ENCODE measurements at regions not wholly inside any gene's neighbourhood (a gene's known extent, or its start where the extent isn't known, plus 50 kb on each side); places are given as distances from the start of the nearest gene placed in this dataset.

- H3K36me3 ChIP-seq (ENCODE audit: low read depth) = no peaks in the 10 kb centered on the region
- DNase-seq = no peak
- H3K79me2 ChIP-seq (ENCODE audit: insufficient read depth) = no peaks in the 10 kb centered on the region
- H3K27me3 ChIP-seq (replicated peaks; ENCODE audit: insufficient read depth) = no peaks in the 10 kb centered on the region
- no peak overlapping the region for H3K9ac ChIP-seq
- H3K9me2 ChIP-seq (ENCODE audit: insufficient read depth) = no peaks in the 10 kb centered on the region
- no peak overlapping the region for H3K4me2 ChIP-seq (ENCODE audit: unreplicated experiment)
- no peaks in the 10 kb centered on the region for H3K4me1 ChIP-seq (ENCODE audit: insufficient read depth)
- no peaks in the 10 kb centered on the region for H4K20me1 ChIP-seq (ENCODE audit: insufficient read depth)
- TF ChIP-seq EZH2phosphoT487 (IDR thresholded peaks at IDR 0.05; ENCODE audit: insufficient read depth, low read depth) = no peak
- no peak for TF ChIP-seq EZH2 (IDR thresholded peaks at IDR 0.05; ENCODE audit: insufficient read depth, poor library complexity, severe bottlenecking)
- no peaks in the 10 kb centered on the region for H3F3A ChIP-seq (ENCODE audit: insufficient read depth)
- H3K4me3 ChIP-seq = no peak overlapping the region
- H3K9me3 ChIP-seq (ENCODE audit: low read depth) = no peaks in the 10 kb centered on the region
- 0 out of 2 replicates have a peak overlapping the region, but pooled peaks have one; percentile 6 for H2AFZ ChIP-seq
- in situ Hi-C loops (cut with MboI) = no loop called here
- H3K27ac ChIP-seq = no peak overlapping the region
- 78 to 85% methylated on average over 3 of the region's 3 CpGs for WGBS, 2 experiments (ENCODE audit: low coverage in 1 of 2, low lambda C conversion rate in 2 of 2, missing lambda C conversion rate in 2 of 2)
These were observed 116.9 kb upstream of the PALMD start for GRCh38 chr1:99529002-99529401.

- no peak for TF ChIP-seq EZH2 (IDR thresholded peaks at IDR 0.05; ENCODE audit: insufficient read depth, poor library complexity, severe bottlenecking)
- TF ChIP-seq EZH2phosphoT487 (IDR thresholded peaks at IDR 0.05; ENCODE audit: insufficient read depth, low read depth) = no peak
- in situ Hi-C loops (cut with MboI) = no loop called here
These were observed 114.2 kb upstream of the PALMD start for GRCh38 chr1:99531578-99532275.

GRCh38 chr1:99532276-99532580, 113.7 kb upstream of the PALMD start:
- Histone ChIP-seq H3K36me3 (ENCODE audit: low read depth) (no peaks in the 10 kb centered on the region), H3K27ac (no peak overlapping the region), H3K27me3 (replicated peaks; ENCODE audit: insufficient read depth) (no peaks in the 10 kb centered on the region), H3K9ac (no peak overlapping the region), H3K79me2 (ENCODE audit: insufficient read depth) (no peaks in the 10 kb centered on the region), H2AFZ (no peak overlapping the region), H3K9me3 (ENCODE audit: low read depth) (no peaks in the 10 kb centered on the region), H3F3A (ENCODE audit: insufficient read depth) (no peaks in the 10 kb centered on the region), H3K4me2 (ENCODE audit: unreplicated experiment) (no peak overlapping the region), H3K4me1 (ENCODE audit: insufficient read depth) (no peaks in the 10 kb centered on the region), H3K4me3 (no peak overlapping the region), H4K20me1 (ENCODE audit: insufficient read depth) (no peaks in the 10 kb centered on the region), H3K9me2 (ENCODE audit: insufficient read depth) (no peaks in the 10 kb centered on the region)
- TF ChIP-seq EZH2 (IDR thresholded peaks at IDR 0.05; ENCODE audit: insufficient read depth, poor library complexity, severe bottlenecking) (no peak), EZH2phosphoT487 (IDR thresholded peaks at IDR 0.05; ENCODE audit: insufficient read depth, low read depth) (no peak)
- 10 to 20% methylated on average over 1 of the region's 1 CpG for WGBS, 2 experiments (ENCODE audit: low coverage in 1 of 2, low lambda C conversion rate in 2 of 2, missing lambda C conversion rate in 2 of 2)
- in situ Hi-C loops (cut with MboI) = no loop called here
- no peak for DNase-seq

More at GRCh38 chr1:99531578-99532275, 114.2 kb upstream of the PALMD start:
- no peaks in the 10 kb centered on the region for H3K36me3 ChIP-seq (ENCODE audit: low read depth)
- H3K79me2 ChIP-seq (ENCODE audit: insufficient read depth) = no peaks in the 10 kb centered on the region
- H3K4me2 ChIP-seq (ENCODE audit: unreplicated experiment) = no peak overlapping the region
- DNase-seq = no peak
- H4K20me1 ChIP-seq (ENCODE audit: insufficient read depth) = no peaks in the 10 kb centered on the region
- H3K4me1 ChIP-seq (ENCODE audit: insufficient read depth) = no peaks in the 10 kb centered on the region
- 84 to 87% methylated on average over 5 of the region's 5 CpGs for WGBS, 2 experiments (ENCODE audit: low coverage in 1 of 2, low lambda C conversion rate in 2 of 2, missing lambda C conversion rate in 2 of 2)
- no peaks in the 10 kb centered on the region for H3K9me2 ChIP-seq (ENCODE audit: insufficient read depth)
- no peak overlapping the region; the same call in 1 of the 2 replicates for H2AFZ ChIP-seq
- H3K4me3 ChIP-seq = no peak overlapping the region
- H3K9me3 ChIP-seq (ENCODE audit: low read depth) = no peaks in the 10 kb centered on the region
- H3K27me3 ChIP-seq (replicated peaks; ENCODE audit: insufficient read depth) = no peaks in the 10 kb centered on the region
- H3K9ac ChIP-seq = no peak overlapping the region
- no peak overlapping the region for H3K27ac ChIP-seq
- no peaks in the 10 kb centered on the region for H3F3A ChIP-seq (ENCODE audit: insufficient read depth)

GRCh38 chr1:99533909-99534637, 111.8 kb upstream of the PALMD start:
- WGBS, 2 experiments (ENCODE audit: low coverage in 1 of 2, low lambda C conversion rate in 2 of 2, missing lambda C conversion rate in 2 of 2) = 74 to 75% methylated on average over 9 of the region's 9 CpGs
- DNase-seq = no peak
- in situ Hi-C loops (cut with MboI) = no loop called here

More at GRCh38 chr1:99533909-99534637, 111.8 kb upstream of the PALMD start:
- no peak overlapping the region for H2AFZ ChIP-seq
- no peak overlapping the region for H3K4me2 ChIP-seq (ENCODE audit: unreplicated experiment)
- TF ChIP-seq EZH2phosphoT487 (IDR thresholded peaks at IDR 0.05; ENCODE audit: insufficient read depth, low read depth) (no peak), EZH2 (IDR thresholded peaks at IDR 0.05; ENCODE audit: insufficient read depth, poor library complexity, severe bottlenecking) (no peak)
- no peaks in the 10 kb centered on the region for H3K4me1 ChIP-seq (ENCODE audit: insufficient read depth)
- H3K4me3 ChIP-seq = no peak overlapping the region
- H3K27me3 ChIP-seq (replicated peaks; ENCODE audit: insufficient read depth) = no peaks in the 10 kb centered on the region
- no peaks in the 10 kb centered on the region for H3F3A ChIP-seq (ENCODE audit: insufficient read depth)
- H3K27ac ChIP-seq = no peak overlapping the region
- H3K9me2 ChIP-seq (ENCODE audit: insufficient read depth) = no peaks in the 10 kb centered on the region
- H3K79me2 ChIP-seq (ENCODE audit: insufficient read depth) = no peaks in the 10 kb centered on the region
- no peak overlapping the region for H3K9ac ChIP-seq
- H4K20me1 ChIP-seq (ENCODE audit: insufficient read depth) = no peaks in the 10 kb centered on the region
- H3K36me3 ChIP-seq (ENCODE audit: low read depth) = no peaks in the 10 kb centered on the region
- H3K9me3 ChIP-seq (ENCODE audit: low read depth) = no peaks in the 10 kb centered on the region

Measured in GM23248 (cell line).